ENCODE measurements at regions not wholly inside any gene's neighbourhood (a gene's known extent, or its start where the extent isn't known, plus 50 kb on each side); places are given as distances from the start of the nearest gene placed in this dataset.

GRCh38 chr22:49117486-49117885 is 710.2 kb downstream of the BRD1 start:
- no peak for TF ChIP-seq CTCF (IDR thresholded peaks at IDR 0.05)
- DNase-seq (ENCODE audit: low spot score): no peak
- no peak overlapping the region for H3K27ac ChIP-seq

DNA sequence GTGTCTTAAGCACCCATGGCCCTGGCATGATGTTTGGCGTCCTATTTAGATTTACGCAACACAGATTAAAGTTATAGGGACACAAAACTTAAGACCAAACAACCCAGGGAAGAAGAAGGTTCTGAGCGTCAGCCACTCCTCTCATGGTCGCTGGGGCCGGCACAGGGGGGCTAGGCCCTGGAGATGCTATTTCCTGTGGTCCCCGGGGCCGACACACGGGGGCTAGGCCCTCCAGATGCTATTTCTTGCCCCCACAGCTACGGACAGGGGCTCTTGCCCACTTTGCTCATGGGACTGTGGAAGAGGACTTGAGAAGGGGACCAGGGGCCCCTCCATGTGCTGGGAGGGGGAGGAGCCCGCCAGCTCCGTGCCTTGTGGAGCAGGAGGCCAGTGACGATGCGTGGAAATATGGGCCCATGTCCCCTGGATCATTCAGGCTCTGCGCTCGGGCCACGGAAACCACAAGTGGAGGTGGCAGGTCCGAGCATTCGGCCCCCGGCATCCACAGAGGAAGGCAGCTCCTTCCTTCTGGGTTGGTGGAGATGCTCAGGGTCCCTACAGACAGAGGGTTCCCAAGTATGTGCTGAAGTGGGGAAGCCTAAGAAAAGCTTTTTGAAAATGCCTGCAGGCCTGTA is 711.1 kb downstream of the BRD1 start:
- Histone ChIP-seq H3K4me3 (no peak overlapping the region), H3K27ac (no peak overlapping the region)
- no peak for DNase-seq (ENCODE audit: low spot score)
- no peak for TF ChIP-seq CTCF (IDR thresholded peaks at IDR 0.05)

More at GRCh38 chr22:49117486-49117885, 710.2 kb downstream of the BRD1 start:
- no peak overlapping the region for H3K4me3 ChIP-seq

GRCh38 chr22:49116021-49116420 is 711.7 kb downstream of the BRD1 start:
- H3K27ac ChIP-seq: no peak overlapping the region
- TF ChIP-seq CTCF (IDR thresholded peaks at IDR 0.05): no peak
- no peak overlapping the region for H3K4me3 ChIP-seq
- DNase-seq (ENCODE audit: low spot score): no peak

DNA sequence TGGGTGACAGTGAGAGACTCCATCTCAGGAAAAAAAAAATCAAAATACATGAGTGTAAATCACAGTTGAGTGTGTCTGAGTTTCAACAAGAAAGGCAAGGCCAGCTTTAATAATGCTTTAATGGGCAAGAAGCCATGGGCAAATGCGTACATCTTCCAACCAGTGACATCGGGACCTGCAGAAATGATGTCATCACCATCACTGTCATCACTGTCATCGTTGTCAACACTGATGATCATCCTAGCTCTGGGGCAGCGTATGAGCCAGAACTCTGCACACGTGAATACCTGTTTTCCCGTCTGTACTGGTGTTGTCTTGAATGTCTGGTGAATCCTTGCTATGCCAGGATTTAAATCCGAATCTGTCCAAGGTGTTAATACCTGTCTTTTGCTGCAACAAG is 712.5 kb downstream of the BRD1 start:
- H3K4me3 ChIP-seq: no peak overlapping the region
- H3K27ac ChIP-seq: no peak overlapping the region
- no peak for DNase-seq (ENCODE audit: low spot score)
- TF ChIP-seq CTCF (IDR thresholded peaks at IDR 0.05): no peak

DNA sequence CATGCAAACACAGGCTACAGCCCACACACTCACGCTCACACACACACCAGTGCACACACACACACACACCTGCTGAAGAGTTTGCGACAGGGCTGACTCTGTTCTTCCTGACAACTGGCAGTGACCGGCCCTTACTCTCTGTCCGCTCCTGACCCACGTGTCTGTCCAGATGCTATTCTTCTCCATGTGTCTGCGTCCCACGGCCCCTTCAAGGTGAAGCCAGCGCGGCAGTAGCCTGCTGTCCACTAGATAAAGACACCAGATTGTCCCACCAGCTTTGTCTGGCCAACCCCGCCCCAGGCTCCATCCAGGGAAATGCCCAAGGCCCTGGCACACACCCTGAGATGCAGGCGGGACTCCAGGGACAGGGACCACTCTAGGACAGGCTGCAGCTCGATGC is 713.9 kb downstream of the BRD1 start:
- TF ChIP-seq CTCF (IDR thresholded peaks at IDR 0.05): no peak
- H3K4me3 ChIP-seq: no peak overlapping the region
- DNase-seq (ENCODE audit: low spot score): peak; percentile 58

GRCh38 chr22:49112661-49113626 is 714.7 kb downstream of the BRD1 start:
- H3K27ac ChIP-seq: no peak overlapping the region
- TF ChIP-seq CTCF (IDR thresholded peaks at IDR 0.05): no peak
- no peak for DNase-seq (ENCODE audit: low spot score)
- H3K4me3 ChIP-seq: no peak overlapping the region

More for the DNA sequence above, 713.9 kb downstream of the BRD1 start:
- H3K27ac ChIP-seq: no peak overlapping the region
